ENCODE measurements at regions not wholly inside any gene's neighbourhood (a gene's known extent, or its start where the extent isn't known, plus 50 kb on each side); places are given as distances from the start of the nearest gene placed in this dataset.
"Not testable (repeated sequence)": the region's sequence is repeated elsewhere in the genome, so short reads cannot be mapped to it uniquely, and the experiment has no call there.

- no peak for DNase-seq
Observed at GRCh38 chr10:125605167-125605566, 77.8 kb downstream of the TEX36 start.

GRCh38 chr10:125602825-125603224 lies 80.1 kb downstream of the TEX36 start:
- no peak for DNase-seq

GRCh38 chr10:125599194-125599593 lies 83.8 kb downstream of the TEX36 start:
- DNase-seq: no peak

- DNase-seq: no peak
Observed at GRCh38 chr10:125595911-125596310, 87.1 kb downstream of the TEX36 start.

GRCh38 chr10:125593644-125594043 lies 89.3 kb downstream of the TEX36 start:
- no peak for DNase-seq

GRCh38 chr10:125592897-125593296 lies 90.1 kb downstream of the TEX36 start:
- DNase-seq: no peak

- no peak for DNase-seq
Observed at GRCh38 chr10:125591886-125592285, 91.1 kb downstream of the TEX36 start.

GRCh38 chr10:125588738-125589137 lies 94.2 kb downstream of the TEX36 start:
- DNase-seq: not testable (repeated sequence)

- no peak for DNase-seq
Observed at GRCh38 chr10:125584954-125585353, 98.0 kb downstream of the TEX36 start.

GRCh38 chr10:125578658-125579315 lies 104.2 kb downstream of the TEX36 start:
- no peak for DNase-seq

GRCh38 chr10:125575843-125576242 lies 107.1 kb downstream of the TEX36 start:
- no peak for DNase-seq

GRCh38 chr10:125568156-125568555 lies 114.8 kb downstream of the TEX36 start:
- no peak for DNase-seq

- no peak for DNase-seq
Observed at GRCh38 chr10:125567529-125567928, 115.4 kb downstream of the TEX36 start.

- DNase-seq: no peak
Observed at GRCh38 chr10:125565046-125565445, 117.9 kb downstream of the TEX36 start.

- DNase-seq: no peak
Observed at GRCh38 chr10:125564570-125564969, 118.4 kb downstream of the TEX36 start.

- no peak for DNase-seq
Observed at GRCh38 chr10:125562737-125563136, 120.2 kb downstream of the TEX36 start.

GRCh38 chr10:125560947-125561346 lies 122.0 kb downstream of the TEX36 start:
- DNase-seq: no peak

GRCh38 chr10:125559210-125559609 lies 123.8 kb downstream of the TEX36 start:
- DNase-seq: peak; percentile 36

- DNase-seq: no peak
Observed at GRCh38 chr10:125557801-125558505, 125.0 kb downstream of the TEX36 start.

- DNase-seq: no peak
Observed at GRCh38 chr10:125557311-125557710, 125.7 kb downstream of the TEX36 start.

GRCh38 chr10:125556882-125557281 lies 126.1 kb downstream of the TEX36 start:
- DNase-seq: no peak

- DNase-seq: peak; percentile 35
Observed at GRCh38 chr10:125555743-125556142, 127.2 kb downstream of the TEX36 start.

- no peak for DNase-seq
Observed at GRCh38 chr10:125555267-125555666, 127.7 kb downstream of the TEX36 start.

GRCh38 chr10:125554753-125555152 lies 128.2 kb downstream of the TEX36 start:
- no peak for DNase-seq

All from DMS79 (cell line).